Endodermal cell (in vitro differentiated cells): ENCODE measurements at regions not wholly inside any gene's neighbourhood (a gene's known extent, or its start where the extent isn't known, plus 50 kb on each side); places are given as distances from the start of the nearest gene placed in this dataset.

Source experiments
- DNase-seq: peaks from one replicate; pipeline ENCODE4 v3.0.0-alpha.2; 2017
- H3K27ac ChIP-seq: 2 replicates; pipeline ENCODE4 v1.5.1; 2013; ENCODE audit warnings: mild to moderate bottlenecking, low read depth, low read length, moderate library complexity
- H3K27me3 ChIP-seq: 2 replicates; pipeline ENCODE4 v1.6.1; 2013; ENCODE audit warnings: mild to moderate bottlenecking, low read length, moderate library complexity; ENCODE audit not compliant: insufficient read depth, control insufficient read depth, poor library complexity, severe bottlenecking
- H3K36me3 ChIP-seq: 2 replicates; pipeline ENCODE4 v1.7.0; 2013; ENCODE audit warnings: mild to moderate bottlenecking, low read length, moderate library complexity; ENCODE audit not compliant: control insufficient read depth, insufficient read depth
- H3K4me1 ChIP-seq: one replicate; pipeline ENCODE4 v1.7.0; 2013; ENCODE audit warnings: low read length; ENCODE audit not compliant: control insufficient read depth, insufficient read depth
- H3K4me3 ChIP-seq: 2 replicates; pipeline ENCODE4 v1.5.1; 2013; ENCODE audit warnings: mild to moderate bottlenecking, low read length, moderate library complexity
- H3K9ac ChIP-seq: 2 replicates; pipeline ENCODE4 v1.6.1; 2013; ENCODE audit warnings: mild to moderate bottlenecking, low read length, moderate library complexity; ENCODE audit not compliant: poor library complexity, severe bottlenecking; ENCODE audit errors: extremely low read depth
- H3K9me3 ChIP-seq: 2 replicates; pipeline ENCODE4 v1.6.1; 2013; ENCODE audit warnings: mild to moderate bottlenecking, low read length, moderate library complexity; ENCODE audit not compliant: control insufficient read depth
- H3K27ac Mint-ChIP-seq: 2 replicates; pipeline ENCODE4 v1.8.0; 2020; ENCODE audit warnings: mixed read lengths
- H3K27me3 Mint-ChIP-seq: 2 replicates; pipeline ENCODE4 v1.8.0; 2021; ENCODE audit warnings: mild to moderate bottlenecking, mixed read lengths; ENCODE audit not compliant: insufficient read depth
- H3K36me3 Mint-ChIP-seq: 2 replicates; pipeline ENCODE4 v1.8.0; 2020; ENCODE audit warnings: low read depth, mixed read lengths
- H3K4me1 Mint-ChIP-seq: 2 replicates; pipeline ENCODE4 v1.8.0; 2020; ENCODE audit warnings: mixed read lengths
- H3K4me3 Mint-ChIP-seq: 2 replicates; pipeline ENCODE4 v1.8.0; 2020; ENCODE audit warnings: mild to moderate bottlenecking, moderate library complexity, mixed read lengths
- H3K9me3 Mint-ChIP-seq: 2 replicates; pipeline ENCODE4 v1.8.0; 2020; ENCODE audit warnings: mild to moderate bottlenecking, mixed read lengths
- WGBS, 2 experiments: methylation state at CpG; one replicate each; pipeline versions ENCODE4 v1.1.5 to v1.1.7; 2013; ENCODE audit warnings: missing lambda C conversion rate in 2 of 2, mixed read lengths in 1 of 2; ENCODE audit not compliant: insufficient coverage in 1 of 2, insufficient read length in 1 of 2; 5-methylcytosine and 5-hydroxymethylcytosine counted together
- TF ChIP-seq, protein P1 (sequence below): fragments of 200-600 bp; sonication (generic); conservative IDR thresholded peaks from 2 replicates; pipeline ENCODE4 v1.5.0; 2021; ENCODE audit warnings: antibody characterized with exemption, mild to moderate bottlenecking

DNA sequence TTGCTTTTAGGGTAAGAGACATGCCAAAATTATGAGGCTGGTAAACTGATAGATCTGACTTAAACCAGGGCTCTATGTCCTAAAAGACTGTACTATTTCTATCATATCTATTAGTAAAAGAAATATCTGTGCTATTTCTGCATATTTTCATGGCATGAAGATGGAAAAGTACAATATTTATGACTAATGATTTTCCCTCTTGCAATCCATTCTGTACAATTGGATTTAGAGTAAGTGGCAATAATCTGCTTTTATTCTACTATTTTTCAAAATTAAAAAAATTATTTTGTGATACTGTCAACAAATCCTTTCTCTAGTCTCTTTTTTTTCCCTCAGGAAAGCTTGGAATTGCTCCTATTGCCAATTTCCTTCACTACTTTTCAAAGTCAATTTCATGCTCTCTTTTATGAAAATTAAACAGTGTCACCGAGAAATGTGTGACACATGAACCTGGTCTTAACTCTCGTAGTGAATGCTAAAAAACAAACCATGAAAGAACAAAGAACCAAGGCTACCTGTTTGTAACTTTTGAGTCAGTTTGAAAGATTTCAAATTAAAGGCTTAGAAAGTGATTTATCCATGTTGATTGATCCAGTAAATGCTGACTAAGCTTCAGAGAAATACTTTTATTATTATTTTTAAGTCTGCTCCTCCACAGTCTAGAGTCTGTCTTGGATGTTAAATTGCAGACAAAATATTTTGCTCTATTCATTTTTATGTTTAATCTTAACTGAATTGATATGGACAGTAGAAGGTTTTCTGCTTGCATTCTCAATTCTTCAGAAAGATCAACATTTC lies 262.7 kb upstream of the CHRM2 start:
- TF ChIP-seq, protein P1, sequence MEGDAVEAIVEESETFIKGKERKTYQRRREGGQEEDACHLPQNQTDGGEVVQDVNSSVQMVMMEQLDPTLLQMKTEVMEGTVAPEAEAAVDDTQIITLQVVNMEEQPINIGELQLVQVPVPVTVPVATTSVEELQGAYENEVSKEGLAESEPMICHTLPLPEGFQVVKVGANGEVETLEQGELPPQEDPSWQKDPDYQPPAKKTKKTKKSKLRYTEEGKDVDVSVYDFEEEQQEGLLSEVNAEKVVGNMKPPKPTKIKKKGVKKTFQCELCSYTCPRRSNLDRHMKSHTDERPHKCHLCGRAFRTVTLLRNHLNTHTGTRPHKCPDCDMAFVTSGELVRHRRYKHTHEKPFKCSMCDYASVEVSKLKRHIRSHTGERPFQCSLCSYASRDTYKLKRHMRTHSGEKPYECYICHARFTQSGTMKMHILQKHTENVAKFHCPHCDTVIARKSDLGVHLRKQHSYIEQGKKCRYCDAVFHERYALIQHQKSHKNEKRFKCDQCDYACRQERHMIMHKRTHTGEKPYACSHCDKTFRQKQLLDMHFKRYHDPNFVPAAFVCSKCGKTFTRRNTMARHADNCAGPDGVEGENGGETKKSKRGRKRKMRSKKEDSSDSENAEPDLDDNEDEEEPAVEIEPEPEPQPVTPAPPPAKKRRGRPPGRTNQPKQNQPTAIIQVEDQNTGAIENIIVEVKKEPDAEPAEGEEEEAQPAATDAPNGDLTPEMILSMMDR, result no peak
- H3K4me3 ChIP-seq, result no peak overlapping the region
- 94 to 95% methylated on average over 2 of the region's 2 CpGs for WGBS, 2 experiments
- no peak overlapping the region for H3K4me3 Mint-ChIP-seq
- H3K4me1 Mint-ChIP-seq, result no peaks in the 10 kb centered on the region
- no peak for DNase-seq
- no peaks in the 10 kb centered on the region for H3K9me3 Mint-ChIP-seq
- H3K9ac ChIP-seq, result no peak overlapping the region
- no peaks in the 10 kb centered on the region for H3K27me3 Mint-ChIP-seq
- H3K27ac Mint-ChIP-seq, result no peak overlapping the region
- H3K9me3 ChIP-seq, result no peaks in the 10 kb centered on the region
- no peaks in the 10 kb centered on the region for H3K27me3 ChIP-seq
- H3K36me3 ChIP-seq, result no peaks in the 10 kb centered on the region
- no peaks in the 10 kb centered on the region for H3K4me1 ChIP-seq
- no peaks in the 10 kb centered on the region for H3K36me3 Mint-ChIP-seq
- no peak overlapping the region for H3K27ac ChIP-seq

DNA sequence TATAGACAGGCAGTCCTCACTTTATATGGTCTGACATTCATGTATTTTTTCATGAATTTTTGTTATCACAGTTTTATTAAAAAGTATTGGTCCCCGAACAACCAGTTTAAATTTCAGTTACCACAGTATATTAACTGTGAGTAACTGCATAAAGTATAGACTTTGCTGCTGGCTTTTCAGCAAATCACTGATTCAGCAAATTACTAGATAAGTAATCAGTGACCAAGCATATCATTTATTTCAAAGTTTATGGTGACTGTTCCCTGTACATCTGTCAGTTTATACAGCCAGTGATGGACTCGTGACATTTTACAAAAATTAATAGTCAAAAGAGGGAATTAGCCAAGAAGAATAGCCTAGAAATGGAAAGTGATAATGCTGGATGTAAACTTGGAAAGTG lies 266.7 kb upstream of the CHRM2 start:
- Histone ChIP-seq H3K9me3 (no peaks in the 10 kb centered on the region), H3K36me3 (no peaks in the 10 kb centered on the region), H3K4me3 (no peak overlapping the region), H3K9ac (no peak overlapping the region), H3K4me1 (no peaks in the 10 kb centered on the region), H3K27me3 (no peaks in the 10 kb centered on the region), H3K27ac (no peak overlapping the region)
- H3K9me3 Mint-ChIP-seq, result no peaks in the 10 kb centered on the region
- H3K4me1 Mint-ChIP-seq, result no peaks in the 10 kb centered on the region
- 82 to 89% methylated on average over 1 to 2 of the region's 2 CpGs for WGBS, 2 experiments
- DNase-seq, result no peak
- H3K4me3 Mint-ChIP-seq, result no peak overlapping the region
- H3K36me3 Mint-ChIP-seq, result no peaks in the 10 kb centered on the region
- no peaks in the 10 kb centered on the region for H3K27me3 Mint-ChIP-seq
- TF ChIP-seq, protein P1, result no peak
- no peak overlapping the region for H3K27ac Mint-ChIP-seq

DNA sequence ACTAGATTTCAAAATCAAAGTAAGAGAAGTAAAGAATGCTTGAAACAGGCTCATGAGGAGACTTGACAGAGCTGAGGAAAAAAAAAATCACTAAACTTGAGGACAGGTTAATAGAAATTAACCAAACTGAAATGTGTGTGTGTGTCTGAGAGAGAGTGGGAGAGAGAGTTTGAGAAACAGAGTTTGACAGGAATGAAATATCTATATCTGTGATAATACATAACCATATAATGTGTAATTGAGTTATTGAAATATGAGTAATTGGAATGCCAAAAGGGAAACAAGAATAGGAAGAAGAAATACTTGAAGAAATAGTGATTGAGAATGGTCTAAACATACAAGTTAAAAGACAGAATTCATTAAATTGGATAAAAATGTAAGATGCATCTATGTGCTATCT lies 268.0 kb upstream of the CHRM2 start:
- H3K36me3 Mint-ChIP-seq, result no peaks in the 10 kb centered on the region
- no peaks in the 10 kb centered on the region for H3K4me1 Mint-ChIP-seq
- H3K27me3 ChIP-seq, result no peaks in the 10 kb centered on the region
- TF ChIP-seq, protein P1, result no peak
- no peak overlapping the region for H3K9ac ChIP-seq
- H3K9me3 Mint-ChIP-seq, result no peaks in the 10 kb centered on the region
- no peaks in the 10 kb centered on the region for H3K36me3 ChIP-seq
- H3K9me3 ChIP-seq, result no peaks in the 10 kb centered on the region
- no peak overlapping the region for H3K27ac Mint-ChIP-seq
- no peak overlapping the region for H3K4me3 Mint-ChIP-seq
- no peaks in the 10 kb centered on the region for H3K27me3 Mint-ChIP-seq
- no peak overlapping the region for H3K4me3 ChIP-seq
- H3K4me1 ChIP-seq, result no peaks in the 10 kb centered on the region
- H3K27ac ChIP-seq, result no peak overlapping the region
- no peak for DNase-seq
